ENCODE measurements at regions not wholly inside any gene's neighbourhood (a gene's known extent, or its start where the extent isn't known, plus 50 kb on each side); places are given as distances from the start of the nearest gene placed in this dataset.

- Histone ChIP-seq H3K27me3 (ENCODE audit: insufficient read depth, poor library complexity, severe bottlenecking) (no peaks in the 10 kb centered on the region), H3K4me3 (replicated peaks; ENCODE audit: insufficient read depth, low read length) (no peak overlapping the region), H3K27ac (replicated peaks) (no peak overlapping the region)
- TF ChIP-seq GABPA (IDR thresholded peaks at IDR 0.05; ENCODE audit: low read depth) = no peak
- TF ChIP-seq POLR2AphosphoS5 (IDR thresholded peaks at IDR 0.05; ENCODE audit: low read depth) = no peak
- TF ChIP-seq, protein P1, sequence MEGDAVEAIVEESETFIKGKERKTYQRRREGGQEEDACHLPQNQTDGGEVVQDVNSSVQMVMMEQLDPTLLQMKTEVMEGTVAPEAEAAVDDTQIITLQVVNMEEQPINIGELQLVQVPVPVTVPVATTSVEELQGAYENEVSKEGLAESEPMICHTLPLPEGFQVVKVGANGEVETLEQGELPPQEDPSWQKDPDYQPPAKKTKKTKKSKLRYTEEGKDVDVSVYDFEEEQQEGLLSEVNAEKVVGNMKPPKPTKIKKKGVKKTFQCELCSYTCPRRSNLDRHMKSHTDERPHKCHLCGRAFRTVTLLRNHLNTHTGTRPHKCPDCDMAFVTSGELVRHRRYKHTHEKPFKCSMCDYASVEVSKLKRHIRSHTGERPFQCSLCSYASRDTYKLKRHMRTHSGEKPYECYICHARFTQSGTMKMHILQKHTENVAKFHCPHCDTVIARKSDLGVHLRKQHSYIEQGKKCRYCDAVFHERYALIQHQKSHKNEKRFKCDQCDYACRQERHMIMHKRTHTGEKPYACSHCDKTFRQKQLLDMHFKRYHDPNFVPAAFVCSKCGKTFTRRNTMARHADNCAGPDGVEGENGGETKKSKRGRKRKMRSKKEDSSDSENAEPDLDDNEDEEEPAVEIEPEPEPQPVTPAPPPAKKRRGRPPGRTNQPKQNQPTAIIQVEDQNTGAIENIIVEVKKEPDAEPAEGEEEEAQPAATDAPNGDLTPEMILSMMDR (IDR thresholded peaks at IDR 0.05; ENCODE audit: insufficient read depth, low read length) = no peak
- TF ChIP-seq, protein P2, sequence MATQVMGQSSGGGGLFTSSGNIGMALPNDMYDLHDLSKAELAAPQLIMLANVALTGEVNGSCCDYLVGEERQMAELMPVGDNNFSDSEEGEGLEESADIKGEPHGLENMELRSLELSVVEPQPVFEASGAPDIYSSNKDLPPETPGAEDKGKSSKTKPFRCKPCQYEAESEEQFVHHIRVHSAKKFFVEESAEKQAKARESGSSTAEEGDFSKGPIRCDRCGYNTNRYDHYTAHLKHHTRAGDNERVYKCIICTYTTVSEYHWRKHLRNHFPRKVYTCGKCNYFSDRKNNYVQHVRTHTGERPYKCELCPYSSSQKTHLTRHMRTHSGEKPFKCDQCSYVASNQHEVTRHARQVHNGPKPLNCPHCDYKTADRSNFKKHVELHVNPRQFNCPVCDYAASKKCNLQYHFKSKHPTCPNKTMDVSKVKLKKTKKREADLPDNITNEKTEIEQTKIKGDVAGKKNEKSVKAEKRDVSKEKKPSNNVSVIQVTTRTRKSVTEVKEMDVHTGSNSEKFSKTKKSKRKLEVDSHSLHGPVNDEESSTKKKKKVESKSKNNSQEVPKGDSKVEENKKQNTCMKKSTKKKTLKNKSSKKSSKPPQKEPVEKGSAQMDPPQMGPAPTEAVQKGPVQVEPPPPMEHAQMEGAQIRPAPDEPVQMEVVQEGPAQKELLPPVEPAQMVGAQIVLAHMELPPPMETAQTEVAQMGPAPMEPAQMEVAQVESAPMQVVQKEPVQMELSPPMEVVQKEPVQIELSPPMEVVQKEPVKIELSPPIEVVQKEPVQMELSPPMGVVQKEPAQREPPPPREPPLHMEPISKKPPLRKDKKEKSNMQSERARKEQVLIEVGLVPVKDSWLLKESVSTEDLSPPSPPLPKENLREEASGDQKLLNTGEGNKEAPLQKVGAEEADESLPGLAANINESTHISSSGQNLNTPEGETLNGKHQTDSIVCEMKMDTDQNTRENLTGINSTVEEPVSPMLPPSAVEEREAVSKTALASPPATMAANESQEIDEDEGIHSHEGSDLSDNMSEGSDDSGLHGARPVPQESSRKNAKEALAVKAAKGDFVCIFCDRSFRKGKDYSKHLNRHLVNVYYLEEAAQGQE (IDR thresholded peaks at IDR 0.05; ENCODE audit: insufficient replicate concordance, low read depth) = no peak
- TF ChIP-seq SPI1 (IDR thresholded peaks at IDR 0.05; ENCODE audit: borderline replicate concordance, low read depth) = no peak
- DNase-seq (ENCODE audit: low read depth in 1 of 2, low spot score in 1 of 2) = no peak
These were observed 583.4 kb upstream of the CDH2 start for GRCh38 chr18:28760299-28760698.

DNA sequence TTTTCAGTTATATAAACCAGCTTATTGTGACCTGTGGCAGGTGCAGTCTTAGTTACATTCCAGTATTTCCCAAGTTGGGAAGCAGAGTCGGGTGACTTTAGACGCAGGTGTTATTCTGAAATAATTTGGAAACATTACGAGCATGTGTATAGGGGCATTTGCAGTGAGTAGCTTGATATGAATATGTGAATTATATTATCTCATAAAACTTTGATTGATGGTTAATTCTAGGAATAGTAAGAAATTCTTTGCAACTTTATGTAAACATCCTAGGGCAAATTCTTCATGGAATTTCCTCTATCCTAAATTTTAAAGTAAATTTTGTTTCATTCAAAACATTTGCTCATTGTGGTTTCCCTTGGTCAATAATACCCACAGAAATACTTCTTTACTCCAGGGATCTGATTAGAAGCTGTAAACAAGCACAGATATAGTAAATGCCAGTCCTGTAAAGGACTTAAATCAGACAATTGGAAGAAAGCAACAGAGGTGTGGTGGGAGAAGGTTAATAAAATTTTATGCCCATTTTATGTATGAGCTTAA, 580.6 kb upstream of the CDH2 start:
- DNase-seq (ENCODE audit: low read depth in 1 of 2, low spot score in 1 of 2) = no peak
- no peak overlapping the region for H3K4me3 ChIP-seq (replicated peaks; ENCODE audit: insufficient read depth, low read length)
- no peak overlapping the region for H3K27ac ChIP-seq (replicated peaks)
- TF ChIP-seq, protein P1 (IDR thresholded peaks at IDR 0.05; ENCODE audit: insufficient read depth, low read length) = no peak
- no peak for TF ChIP-seq SPI1 (IDR thresholded peaks at IDR 0.05; ENCODE audit: borderline replicate concordance, low read depth)
- TF ChIP-seq, protein P2 (IDR thresholded peaks at IDR 0.05; ENCODE audit: insufficient replicate concordance, low read depth) = no peak
- TF ChIP-seq POLR2AphosphoS5 (IDR thresholded peaks at IDR 0.05; ENCODE audit: low read depth) = no peak
- TF ChIP-seq GABPA (IDR thresholded peaks at IDR 0.05; ENCODE audit: low read depth) = no peak
- H3K27me3 ChIP-seq (ENCODE audit: insufficient read depth, poor library complexity, severe bottlenecking) = no peaks in the 10 kb centered on the region

GRCh38 chr18:28743115-28743514, 566.2 kb upstream of the CDH2 start:
- Histone ChIP-seq H3K27ac (replicated peaks) (no peak overlapping the region), H3K4me3 (replicated peaks; ENCODE audit: insufficient read depth, low read length) (no peak overlapping the region), H3K27me3 (ENCODE audit: insufficient read depth, poor library complexity, severe bottlenecking) (no peaks in the 10 kb centered on the region)
- TF ChIP-seq POLR2AphosphoS5 (IDR thresholded peaks at IDR 0.05; ENCODE audit: low read depth) = no peak
- no peak for DNase-seq (ENCODE audit: low read depth in 1 of 2, low spot score in 1 of 2)

DNA sequence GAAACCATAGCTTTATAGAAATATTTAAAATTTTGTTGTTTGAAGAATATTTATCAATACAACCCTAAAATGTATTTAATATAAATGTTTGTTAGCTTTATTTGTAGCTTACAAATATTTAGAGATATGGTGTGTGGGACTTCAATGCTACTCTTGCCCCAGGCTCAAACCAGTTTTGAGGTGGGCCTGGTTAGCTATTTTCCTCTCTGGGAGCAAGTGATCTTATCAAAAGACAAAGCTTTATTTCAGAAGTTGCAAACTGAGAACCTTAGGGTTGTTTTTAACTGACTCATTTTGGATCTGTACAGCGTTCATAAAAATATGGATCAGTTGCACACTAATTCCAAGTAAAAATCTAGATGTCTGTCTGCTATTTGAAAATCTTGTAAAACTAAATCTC, 563.6 kb upstream of the CDH2 start:
- no peak overlapping the region for H3K27ac ChIP-seq (replicated peaks)
- TF ChIP-seq, protein P2 (IDR thresholded peaks at IDR 0.05; ENCODE audit: insufficient replicate concordance, low read depth) = no peak
- H3K27me3 ChIP-seq (ENCODE audit: insufficient read depth, poor library complexity, severe bottlenecking) = no peaks in the 10 kb centered on the region
- H3K4me3 ChIP-seq (replicated peaks; ENCODE audit: insufficient read depth, low read length) = no peak overlapping the region
- no peak for DNase-seq (ENCODE audit: low read depth in 1 of 2, low spot score in 1 of 2)
